GM12874 (cell line): ENCODE measurements at regions not wholly inside any gene's neighbourhood (a gene's known extent, or its start where the extent isn't known, plus 50 kb on each side); places are given as distances from the start of the nearest gene placed in this dataset.

Experiments used
- CTCF ChIP-seq: IDR thresholded peaks from 2 replicates; pipeline ENCODE4 v1.5.1; 2011; ENCODE audit warnings: low read depth, mild to moderate bottlenecking, control low read depth, low read length, moderate library complexity; ENCODE audit not compliant: insufficient read depth

- TF ChIP-seq CTCF: no peak
Observed at GRCh38 chr19:29297381-29297780, 84.4 kb upstream of the UQCRFS1 start.

- TF ChIP-seq CTCF: no peak
Observed at GRCh38 chr19:29299416-29300380, 86.7 kb upstream of the UQCRFS1 start.

- TF ChIP-seq CTCF: no peak
Observed at GRCh38 chr19:29302002-29302928, 89.3 kb upstream of the UQCRFS1 start.

- no peak for TF ChIP-seq CTCF
Observed at GRCh38 chr19:29303069-29303718, 90.2 kb upstream of the UQCRFS1 start.

- no peak for TF ChIP-seq CTCF
Observed at GRCh38 chr19:29303719-29304090, 90.8 kb upstream of the UQCRFS1 start.

GRCh38 chr19:29305268-29305667 lies 92.3 kb upstream of the UQCRFS1 start:
- no peak for TF ChIP-seq CTCF
